Jurkat, Clone E6-1 (cell line): ENCODE measurements at regions not wholly inside any gene's neighbourhood (a gene's known extent, or its start where the extent isn't known, plus 50 kb on each side); places are given as distances from the start of the nearest gene placed in this dataset.
"Not testable (repeated sequence)": the region's sequence is repeated elsewhere in the genome, so short reads cannot be mapped to it uniquely, and the experiment has no call there.

Experiments used
- DNase-seq: peaks from one replicate; pipeline ENCODE4 v3.0.0-alpha.2; 2011; ENCODE audit warnings: low read depth, low spot score
- H3K4me3 ChIP-seq: 2 replicates; pipeline ENCODE4 v1.5.1; 2011; ENCODE audit warnings: mild to moderate bottlenecking, low read length, control low read depth, moderate library complexity

- no peak overlapping the region for H3K4me3 ChIP-seq
- no peak for DNase-seq
Observed at GRCh38 chr2:121818546-121818945, 63.1 kb downstream of the TSN start.

GRCh38 chr2:121819846-121820245 is 64.4 kb downstream of the TSN start:
- DNase-seq: no peak
- no peak overlapping the region for H3K4me3 ChIP-seq

GRCh38 chr2:121821476-121822158 is 66.2 kb downstream of the TSN start:
- DNase-seq: no peak
- no peak overlapping the region for H3K4me3 ChIP-seq

- DNase-seq: no peak
- no peak overlapping the region for H3K4me3 ChIP-seq
Observed at GRCh38 chr2:121824264-121824663, 68.8 kb downstream of the TSN start.

GRCh38 chr2:121825003-121825950 is 69.8 kb downstream of the TSN start:
- no peak for DNase-seq
- no peak overlapping the region for H3K4me3 ChIP-seq

- no peak for DNase-seq
Observed at GRCh38 chr2:121826036-121826435, 70.6 kb downstream of the TSN start.

GRCh38 chr2:121828281-121828731 is 72.9 kb downstream of the TSN start:
- no peak for DNase-seq
- no peak overlapping the region for H3K4me3 ChIP-seq

More at GRCh38 chr2:121826036-121826435, 70.6 kb downstream of the TSN start:
- no peak overlapping the region for H3K4me3 ChIP-seq

GRCh38 chr2:121830809-121831208 is 75.4 kb downstream of the TSN start:
- DNase-seq: no peak
- H3K4me3 ChIP-seq: no peak overlapping the region

- no peak for DNase-seq
Observed at GRCh38 chr2:121831841-121832240, 76.4 kb downstream of the TSN start.

GRCh38 chr2:121832412-121833357 is 77.2 kb downstream of the TSN start:
- no peak for DNase-seq
- H3K4me3 ChIP-seq: no peak overlapping the region

More at GRCh38 chr2:121831841-121832240, 76.4 kb downstream of the TSN start:
- no peak overlapping the region for H3K4me3 ChIP-seq

- DNase-seq: no peak
- H3K4me3 ChIP-seq: no peak overlapping the region
Observed at GRCh38 chr2:121833358-121833723, 77.9 kb downstream of the TSN start.

GRCh38 chr2:121836611-121837010 is 81.2 kb downstream of the TSN start:
- DNase-seq: no peak
- H3K4me3 ChIP-seq: no peak overlapping the region

- H3K4me3 ChIP-seq: no peak overlapping the region
- no peak for DNase-seq
Observed at GRCh38 chr2:121837591-121837990, 82.1 kb downstream of the TSN start.

- no peak overlapping the region for H3K4me3 ChIP-seq
- DNase-seq: no peak
Observed at GRCh38 chr2:121838551-121838950, 83.1 kb downstream of the TSN start.

GRCh38 chr2:121839584-121839983 is 84.1 kb downstream of the TSN start:
- no peak overlapping the region for H3K4me3 ChIP-seq
- DNase-seq: no peak

GRCh38 chr2:121849236-121849635 is 93.8 kb downstream of the TSN start:
- no peak for DNase-seq
- no peak overlapping the region for H3K4me3 ChIP-seq

- not testable (repeated sequence) for H3K4me3 ChIP-seq, DNase-seq
Observed at GRCh38 chr2:121853149-121853548, 97.7 kb downstream of the TSN start.

- no peak for DNase-seq
- no peak overlapping the region for H3K4me3 ChIP-seq
Observed at GRCh38 chr2:121855510-121855909, 100.1 kb downstream of the TSN start.

GRCh38 chr2:121856360-121856759 is 100.9 kb downstream of the TSN start:
- H3K4me3 ChIP-seq: no peak overlapping the region
- no peak for DNase-seq
